Activated CD8-positive, alpha-beta T cell treated with anti-CD3 and anti-CD28 coated beads for 36 hours (primary cell): ENCODE measurements at regions not wholly inside any gene's neighbourhood (a gene's known extent, or its start where the extent isn't known, plus 50 kb on each side); places are given as distances from the start of the nearest gene placed in this dataset.

Experiments
- ATAC-seq: fragments of 200-7000 bp; cut with Tn5 transposase; one replicate; pipeline ENCODE4 v1.10.0; 2021; ENCODE audit warnings: mild to moderate bottlenecking, moderate library complexity
- CTCF ChIA-PET: fragments of 350-600 bp; sonication (Branson Sonifier 250); formaldehyde crosslinking; loops from one replicate; lab custom pipeline; 2021; ENCODE audit warnings: antibody characterized with exemption; lab: Charles Lee
- POLR2A ChIA-PET: fragments of 350-600 bp; sonication (Branson Sonifier 250); formaldehyde crosslinking; loops from one replicate; lab custom pipeline; 2021; ENCODE audit warnings: antibody characterized with exemption; lab: Charles Lee
- DNase-seq: peaks from one replicate; pipeline ENCODE4 v3.0.0-alpha.2; 2020
- H3K27ac Mint-ChIP-seq: one replicate; pipeline ENCODE4 v1.8.0; 2021; ENCODE audit warnings: mild to moderate bottlenecking, mixed read lengths
- H3K27me3 Mint-ChIP-seq: one replicate; pipeline ENCODE4 v1.8.0; 2021; ENCODE audit warnings: mixed read lengths
- H3K36me3 Mint-ChIP-seq: one replicate; pipeline ENCODE4 v1.8.0; 2021; ENCODE audit warnings: low read depth, mixed read lengths
- H3K4me1 Mint-ChIP-seq: one replicate; pipeline ENCODE4 v1.8.0; 2021; ENCODE audit warnings: low read depth, mixed read lengths
- H3K4me3 Mint-ChIP-seq: one replicate; pipeline ENCODE4 v1.8.0; 2021; ENCODE audit warnings: mild to moderate bottlenecking, moderate library complexity, mixed read lengths
- H3K9me3 Mint-ChIP-seq: one replicate; pipeline ENCODE4 v1.8.0; 2021; ENCODE audit warnings: mixed read lengths
- CTCF ChIP-seq: fragments of 200-600 bp; IDR thresholded peaks from one replicate; pipeline ENCODE4 v1.8.0; 2022; ENCODE audit warnings: antibody characterized with exemption, mild to moderate bottlenecking
- intact Hi-C: fragments of 100-400 bp; cut with micrococcal nuclease; formaldehyde crosslinking; loops from one replicate; pipeline ENCODE4 v1.10.0; 2022

DNA sequence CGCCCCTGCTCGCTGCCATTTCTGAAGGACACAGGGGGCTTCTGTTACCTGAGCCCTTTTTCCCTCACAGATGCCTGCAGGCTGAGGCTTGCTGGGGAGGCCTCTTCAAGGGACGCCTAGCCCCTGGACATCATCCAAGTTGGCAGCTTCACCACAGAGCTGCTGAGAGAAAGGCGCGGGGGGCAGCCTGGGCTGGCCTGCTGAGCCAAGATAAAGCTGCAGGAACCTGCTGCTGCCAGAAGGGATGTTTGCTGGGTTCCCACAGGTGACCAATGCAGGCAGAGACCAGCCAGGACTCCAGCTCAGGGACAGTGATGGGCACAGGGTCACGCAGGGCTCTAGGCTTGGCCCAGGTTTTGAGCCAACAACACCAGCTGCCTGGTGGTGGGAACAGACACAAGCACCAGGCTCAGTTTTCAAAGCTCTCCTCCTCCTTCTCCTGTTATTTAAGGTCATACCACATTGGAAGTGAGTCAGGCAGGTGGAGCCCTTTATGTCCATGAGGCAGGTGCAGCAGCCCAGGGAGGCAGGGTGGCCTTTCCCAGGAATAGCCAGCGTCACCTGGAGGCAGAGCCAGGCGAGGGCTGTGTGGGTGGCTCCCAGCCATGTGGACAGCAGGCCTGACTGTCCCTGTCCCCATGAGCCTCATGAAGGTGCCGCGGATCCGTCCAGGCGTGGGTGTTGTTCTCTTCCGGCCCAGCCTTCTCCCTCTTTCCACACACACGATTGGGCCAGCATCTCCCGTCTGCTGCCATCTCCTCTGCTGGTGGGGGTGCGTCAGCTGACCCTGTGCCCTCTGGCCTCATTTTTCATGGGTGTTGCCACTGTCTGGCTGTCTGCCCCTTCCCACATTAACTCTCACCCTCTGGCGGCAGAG is 515.5 kb upstream of the MYT1L start:
- intact Hi-C loops, result no loop called here
- Mint-ChIP-seq H3K4me1 (no peaks in the 10 kb centered on the region), H3K36me3 (no peaks in the 10 kb centered on the region), H3K4me3 (no peak overlapping the region), H3K27ac (no peak overlapping the region), H3K9me3 (no peaks in the 10 kb centered on the region), H3K27me3 (no peaks in the 10 kb centered on the region)
- ATAC-seq (no peak), DNase-seq (no peak)
- CTCF ChIA-PET, result no interaction called here
- POLR2A ChIA-PET, result no interaction called here
- no peak for TF ChIP-seq CTCF

- CTCF ChIA-PET, result no interaction called here
- POLR2A ChIA-PET, result no interaction called here
- H3K36me3 Mint-ChIP-seq, result no peaks in the 10 kb centered on the region
These were observed 514.8 kb upstream of the MYT1L start for GRCh38 chr2:2845806-2846315.

GRCh38 chr2:2845267-2845666 is 514.2 kb upstream of the MYT1L start:
- ChIA-PET CTCF (no interaction called here), POLR2A (no interaction called here)
- no peaks in the 10 kb centered on the region for H3K9me3 Mint-ChIP-seq
- no peak overlapping the region for H3K27ac Mint-ChIP-seq
- ATAC-seq, result no peak
- no peaks in the 10 kb centered on the region for H3K4me1 Mint-ChIP-seq
- H3K36me3 Mint-ChIP-seq, result no peaks in the 10 kb centered on the region
- H3K4me3 Mint-ChIP-seq, result no peak overlapping the region
- intact Hi-C loops, result no loop called here
- no peaks in the 10 kb centered on the region for H3K27me3 Mint-ChIP-seq
- no peak for DNase-seq
- no peak for TF ChIP-seq CTCF

More at GRCh38 chr2:2845806-2846315, 514.8 kb upstream of the MYT1L start:
- DNase-seq (no peak), ATAC-seq (no peak)
- no peaks in the 10 kb centered on the region for H3K4me1 Mint-ChIP-seq
- H3K27me3 Mint-ChIP-seq, result no peaks in the 10 kb centered on the region
- no peak for TF ChIP-seq CTCF
- no peak overlapping the region for H3K27ac Mint-ChIP-seq
- intact Hi-C loops, result no loop called here
- H3K4me3 Mint-ChIP-seq, result no peak overlapping the region
- no peaks in the 10 kb centered on the region for H3K9me3 Mint-ChIP-seq

DNA sequence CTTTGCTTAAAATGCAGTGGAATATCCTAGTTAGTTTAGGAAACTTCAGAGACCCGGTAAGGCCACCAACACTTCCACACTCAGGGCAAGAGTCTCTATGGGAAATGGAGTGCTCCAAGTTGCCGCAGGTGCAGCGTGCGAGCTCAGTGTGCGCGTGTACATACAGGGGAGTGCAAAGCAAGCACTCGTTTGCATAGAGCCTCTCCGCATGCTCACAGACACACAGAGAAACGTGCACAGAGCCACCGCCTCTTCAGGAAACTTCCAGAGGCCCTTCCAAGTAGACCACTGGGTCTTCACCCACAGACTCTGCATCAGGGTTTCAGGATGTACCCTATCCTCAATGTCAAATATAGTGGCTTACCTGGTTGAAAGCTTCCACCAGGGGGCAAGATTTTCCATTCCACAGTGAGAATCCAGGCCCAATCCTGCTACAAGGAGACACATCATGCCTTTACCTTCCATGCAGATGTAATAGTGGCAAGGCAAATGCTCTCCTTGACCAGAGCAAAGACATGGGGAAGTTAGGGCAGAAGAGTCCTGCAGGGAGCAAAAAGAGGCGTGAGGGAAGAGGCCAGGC is 513.0 kb upstream of the MYT1L start:
- ChIA-PET POLR2A (no interaction called here), CTCF (no interaction called here)
- Mint-ChIP-seq H3K4me1 (no peaks in the 10 kb centered on the region), H3K27ac (no peak overlapping the region), H3K4me3 (no peak overlapping the region), H3K27me3 (no peaks in the 10 kb centered on the region), H3K36me3 (no peaks in the 10 kb centered on the region), H3K9me3 (no peaks in the 10 kb centered on the region)
- intact Hi-C loops, result no loop called here
- DNase-seq (no peak), ATAC-seq (no peak)
- TF ChIP-seq CTCF, result peak; percentile 12

- DNase-seq, result no peak
- CTCF ChIA-PET, result no interaction called here
- intact Hi-C loops, result no loop called here
- H3K27me3 Mint-ChIP-seq, result no peaks in the 10 kb centered on the region
- ATAC-seq, result no peak
- no peak overlapping the region for H3K4me3 Mint-ChIP-seq
- no peak for TF ChIP-seq CTCF
- no peak overlapping the region for H3K27ac Mint-ChIP-seq
- POLR2A ChIA-PET, result no interaction called here
- no peaks in the 10 kb centered on the region for H3K4me1 Mint-ChIP-seq
- no peaks in the 10 kb centered on the region for H3K36me3 Mint-ChIP-seq
- H3K9me3 Mint-ChIP-seq, result no peaks in the 10 kb centered on the region
These were observed 511.4 kb upstream of the MYT1L start for GRCh38 chr2:2842466-2842865.
